ENCODE measurements at regions not wholly inside any gene's neighbourhood (a gene's known extent, or its start where the extent isn't known, plus 50 kb on each side); places are given as distances from the start of the nearest gene placed in this dataset.

DNA sequence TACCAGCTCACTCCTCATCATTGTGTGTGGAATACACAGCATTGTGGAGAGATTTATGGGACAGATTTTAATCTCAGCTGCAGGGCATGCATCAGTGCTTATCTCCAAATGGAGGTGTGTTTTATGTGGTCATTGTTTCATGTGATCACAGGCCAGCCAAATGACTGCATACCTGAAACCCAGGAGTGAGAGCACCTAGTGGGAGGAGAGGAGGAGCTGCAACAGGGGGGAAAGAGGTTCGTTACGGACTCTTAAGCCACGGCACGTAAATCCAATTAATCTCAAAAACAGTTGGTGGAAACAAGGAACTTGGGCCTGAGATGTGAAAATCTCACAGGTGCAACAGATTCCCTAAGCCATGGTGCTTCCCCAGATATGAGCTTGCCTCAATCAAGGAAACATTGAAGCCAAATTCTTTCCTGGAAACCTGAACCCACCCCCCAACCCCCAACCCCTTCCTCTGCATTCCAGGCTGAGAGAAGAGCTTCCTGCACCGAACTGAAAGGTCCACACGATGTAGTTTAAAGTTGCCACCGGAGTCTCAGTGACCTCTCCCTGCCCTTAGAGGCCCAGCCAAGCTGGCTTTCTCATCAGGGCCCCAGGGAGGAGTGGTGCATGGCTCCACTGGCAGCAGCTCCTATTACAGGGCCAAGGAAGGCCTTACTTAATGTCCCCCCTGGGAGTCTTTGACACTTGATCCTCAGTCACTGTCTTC lies 167.4 kb downstream of the C1D start:
- no peak overlapping the region for H3K4me3 ChIP-seq (ENCODE audit: low read length)
- no peak for DNase-seq (ENCODE audit: low read depth)
- TF ChIP-seq, protein P1, sequence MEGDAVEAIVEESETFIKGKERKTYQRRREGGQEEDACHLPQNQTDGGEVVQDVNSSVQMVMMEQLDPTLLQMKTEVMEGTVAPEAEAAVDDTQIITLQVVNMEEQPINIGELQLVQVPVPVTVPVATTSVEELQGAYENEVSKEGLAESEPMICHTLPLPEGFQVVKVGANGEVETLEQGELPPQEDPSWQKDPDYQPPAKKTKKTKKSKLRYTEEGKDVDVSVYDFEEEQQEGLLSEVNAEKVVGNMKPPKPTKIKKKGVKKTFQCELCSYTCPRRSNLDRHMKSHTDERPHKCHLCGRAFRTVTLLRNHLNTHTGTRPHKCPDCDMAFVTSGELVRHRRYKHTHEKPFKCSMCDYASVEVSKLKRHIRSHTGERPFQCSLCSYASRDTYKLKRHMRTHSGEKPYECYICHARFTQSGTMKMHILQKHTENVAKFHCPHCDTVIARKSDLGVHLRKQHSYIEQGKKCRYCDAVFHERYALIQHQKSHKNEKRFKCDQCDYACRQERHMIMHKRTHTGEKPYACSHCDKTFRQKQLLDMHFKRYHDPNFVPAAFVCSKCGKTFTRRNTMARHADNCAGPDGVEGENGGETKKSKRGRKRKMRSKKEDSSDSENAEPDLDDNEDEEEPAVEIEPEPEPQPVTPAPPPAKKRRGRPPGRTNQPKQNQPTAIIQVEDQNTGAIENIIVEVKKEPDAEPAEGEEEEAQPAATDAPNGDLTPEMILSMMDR (IDR thresholded peaks at IDR 0.05; ENCODE audit: insufficient read depth, low read depth, low read length, missing control alignments): no peak

DNA sequence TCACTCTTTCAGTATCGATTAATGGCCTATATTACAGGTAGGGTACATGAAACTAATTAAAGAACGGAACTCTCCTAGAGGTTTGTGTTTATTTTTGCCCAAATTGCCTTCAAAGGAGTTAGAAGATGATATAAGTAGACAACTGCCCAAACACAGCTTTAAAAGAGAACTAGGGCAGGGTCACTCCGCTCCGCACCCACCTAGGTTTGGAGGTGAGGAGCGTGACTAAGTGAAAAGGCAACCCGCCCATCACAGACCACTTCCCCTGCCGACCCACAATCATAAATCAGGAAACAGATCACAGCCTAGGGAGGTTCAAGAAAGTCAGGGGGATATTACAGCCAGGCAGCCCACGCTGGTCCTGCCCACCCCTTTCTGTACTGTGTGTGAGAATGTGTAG lies 166.7 kb downstream of the C1D start:
- no peak for DNase-seq (ENCODE audit: low read depth)
- H3K4me3 ChIP-seq (ENCODE audit: low read length): no peak overlapping the region
- TF ChIP-seq, protein P1 (IDR thresholded peaks at IDR 0.05; ENCODE audit: insufficient read depth, low read depth, low read length, missing control alignments): no peak

DNA sequence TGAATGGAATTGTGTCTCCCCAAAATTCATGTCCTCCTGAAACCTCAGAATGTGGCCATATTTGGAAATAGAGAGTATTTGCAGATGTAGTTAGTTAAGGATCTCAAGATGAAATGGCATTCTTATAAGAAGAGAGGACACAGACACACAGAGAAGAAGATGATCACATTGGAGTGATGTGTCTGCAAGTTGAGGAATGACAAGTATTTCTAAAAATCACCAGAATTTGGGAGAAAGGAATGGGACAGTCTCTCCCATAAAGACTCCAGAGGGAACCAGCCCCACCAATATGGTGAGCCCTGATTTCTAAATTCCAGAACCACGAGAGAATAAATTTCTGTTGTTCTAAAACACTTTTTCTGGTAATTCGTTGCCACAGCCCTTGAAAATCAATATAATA lies 166.3 kb downstream of the C1D start:
- no peak overlapping the region for H3K4me3 ChIP-seq (ENCODE audit: low read length)
- no peak for DNase-seq (ENCODE audit: low read depth)
- TF ChIP-seq, protein P1 (IDR thresholded peaks at IDR 0.05; ENCODE audit: insufficient read depth, low read depth, low read length, missing control alignments): no peak

DNA sequence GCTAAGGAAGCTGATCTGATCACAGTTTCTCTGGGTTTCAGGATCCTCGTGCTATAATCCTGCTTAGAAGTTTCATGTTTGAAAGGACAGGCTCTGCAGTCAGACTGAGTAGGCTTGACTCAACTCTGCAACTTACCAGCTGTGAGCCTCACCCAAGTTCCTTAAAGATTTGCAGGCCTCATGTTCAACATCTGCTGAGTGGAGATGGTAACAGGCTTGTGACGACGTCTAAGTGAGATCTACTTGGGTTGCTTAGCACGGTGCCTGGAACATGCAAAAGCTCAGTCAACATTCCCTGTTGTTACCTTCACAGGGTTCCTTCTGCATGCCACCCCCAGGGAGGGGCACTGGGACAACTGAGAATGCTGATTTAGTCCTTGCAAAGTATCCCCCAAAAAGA lies 164.2 kb downstream of the C1D start:
- TF ChIP-seq, protein P1 (IDR thresholded peaks at IDR 0.05; ENCODE audit: insufficient read depth, low read depth, low read length, missing control alignments): no peak
- DNase-seq (ENCODE audit: low read depth): no peak

DNA sequence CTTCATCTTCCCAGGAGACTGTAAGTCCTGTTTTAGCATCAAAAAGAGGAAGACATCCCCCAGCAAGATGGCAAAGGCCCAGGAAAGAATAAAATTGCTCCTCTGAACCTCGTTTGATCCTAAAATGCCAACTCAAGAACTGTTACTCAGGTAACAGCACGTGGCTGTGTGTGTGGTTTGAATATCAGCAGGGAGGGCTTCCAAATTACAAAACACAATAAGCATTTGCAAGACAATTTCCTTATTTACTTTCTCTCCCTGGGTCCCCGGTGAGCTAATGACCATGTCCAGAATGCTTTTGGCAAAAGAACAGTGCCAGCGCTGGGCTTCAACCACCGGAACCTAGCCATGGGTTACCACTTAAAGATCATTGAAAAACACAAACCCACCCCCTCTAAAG lies 163.6 kb downstream of the C1D start:
- no peak for DNase-seq (ENCODE audit: low read depth)
- TF ChIP-seq, protein P1 (IDR thresholded peaks at IDR 0.05; ENCODE audit: insufficient read depth, low read depth, low read length, missing control alignments): no peak
- H3K4me3 ChIP-seq (ENCODE audit: low read length): no peak overlapping the region

More for the DNA sequence above, 164.2 kb downstream of the C1D start:
- no peak overlapping the region for H3K4me3 ChIP-seq (ENCODE audit: low read length)

DNA sequence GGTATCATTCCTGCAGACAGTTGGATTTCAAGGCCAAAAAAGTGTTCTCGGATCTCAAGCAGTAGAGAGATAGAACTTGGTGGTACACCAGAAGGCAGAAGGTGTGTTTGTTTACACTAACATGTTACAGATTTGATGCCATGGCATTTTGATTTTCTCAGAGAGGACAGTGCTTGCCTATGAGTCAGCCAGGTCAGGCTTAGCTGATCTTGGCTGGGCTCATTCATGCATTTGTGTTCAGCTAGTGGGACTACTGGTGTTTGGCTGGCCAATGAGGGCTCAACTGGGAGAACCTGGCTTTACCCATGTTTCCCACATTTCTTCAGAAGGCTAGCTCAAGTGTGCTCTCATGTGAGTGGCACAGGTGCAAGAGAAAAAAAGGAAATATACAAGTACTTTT lies 162.0 kb downstream of the C1D start:
- DNase-seq (ENCODE audit: low read depth): no peak
- TF ChIP-seq, protein P1 (IDR thresholded peaks at IDR 0.05; ENCODE audit: insufficient read depth, low read depth, low read length, missing control alignments): no peak
- no peak overlapping the region for H3K4me3 ChIP-seq (ENCODE audit: low read length)

DNA sequence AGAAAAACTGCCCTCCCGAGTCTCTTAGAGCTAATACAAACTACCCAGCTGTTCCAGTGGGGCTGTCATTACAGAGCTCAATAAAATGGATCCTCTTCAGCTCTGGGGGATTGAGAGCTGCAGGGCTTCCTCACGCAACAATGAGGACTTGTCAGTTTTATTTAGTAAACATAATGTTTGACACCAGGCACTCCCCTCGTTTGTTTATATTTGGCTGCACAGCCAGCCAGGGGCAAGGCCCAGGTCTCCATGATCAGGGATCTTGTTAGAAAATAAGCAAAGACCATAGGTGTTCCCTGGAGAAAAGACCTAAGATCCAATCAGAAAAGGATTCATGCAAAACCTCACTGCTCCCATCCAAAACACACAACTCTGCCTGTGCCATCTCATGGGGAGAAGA lies 158.2 kb downstream of the C1D start:
- no peak overlapping the region for H3K4me3 ChIP-seq (ENCODE audit: low read length)
- TF ChIP-seq, protein P1 (IDR thresholded peaks at IDR 0.05; ENCODE audit: insufficient read depth, low read depth, low read length, missing control alignments): no peak
- DNase-seq (ENCODE audit: low read depth): no peak
